ENCODE measurements at regions not wholly inside any gene's neighbourhood (a gene's known extent, or its start where the extent isn't known, plus 50 kb on each side); places are given as distances from the start of the nearest gene placed in this dataset.

GRCh38 chr1:233485385-233485784, 128.5 kb upstream of the KCNK1 start:
- Histone ChIP-seq H3K9ac (ENCODE audit: low read depth, low read length) (no peak overlapping the region), H3K9me3 (ENCODE audit: insufficient read depth, low read length, severe bottlenecking) (no peaks in the 10 kb centered on the region), H3K36me3 (ENCODE audit: insufficient read depth, low read length) (no peaks in the 10 kb centered on the region), H2AFZ (ENCODE audit: low read depth, low read length) (no peak overlapping the region), H3K27me3 (ENCODE audit: insufficient read depth, low read length, poor library complexity) (peaks cover 8% of the 10 kb centered on the region), H4K20me1 (ENCODE audit: insufficient read depth, low read length) (no peaks in the 10 kb centered on the region), H3K4me2 (ENCODE audit: insufficient read depth, low read length) (no peak overlapping the region), H3K4me3 (ENCODE audit: low read depth in 1 of 2, low read length in 2 of 2) (no peak overlapping the region), H3K79me2 (ENCODE audit: insufficient read depth, low read length) (no peaks in the 10 kb centered on the region), H3K4me1 (ENCODE audit: insufficient read depth, low read length) (no peaks in the 10 kb centered on the region), H3K27ac (ENCODE audit: low read length) (no peak overlapping the region)
- ATAC-seq (ENCODE audit: insufficient read depth, low read depth): no peak
- TF ChIP-seq CTCF (IDR thresholded peaks at IDR 0.05; ENCODE audit: borderline replicate concordance, extremely low read depth, low read length, poor library complexity, severe bottlenecking) (no peak), EZH2 (IDR thresholded peaks at IDR 0.05; ENCODE audit: borderline replicate concordance, low read depth, low read length, severe bottlenecking) (no peak)
- no peak for DNase-seq

GRCh38 chr1:233485809-233486398, 128.0 kb upstream of the KCNK1 start:
- Histone ChIP-seq H3K9me3 (ENCODE audit: insufficient read depth, low read length, severe bottlenecking) (no peaks in the 10 kb centered on the region), H3K27ac (ENCODE audit: low read length) (no peak overlapping the region), H4K20me1 (ENCODE audit: insufficient read depth, low read length) (no peaks in the 10 kb centered on the region), H3K4me3 (ENCODE audit: low read depth in 1 of 2, low read length in 2 of 2) (no peak overlapping the region), H3K4me2 (ENCODE audit: insufficient read depth, low read length) (no peak overlapping the region), H3K9ac (ENCODE audit: low read depth, low read length) (no peak overlapping the region), H2AFZ (ENCODE audit: low read depth, low read length) (no peak overlapping the region), H3K79me2 (ENCODE audit: insufficient read depth, low read length) (no peaks in the 10 kb centered on the region), H3K27me3 (ENCODE audit: insufficient read depth, low read length, poor library complexity) (peaks cover 6% of the 10 kb centered on the region), H3K36me3 (ENCODE audit: insufficient read depth, low read length) (no peaks in the 10 kb centered on the region), H3K4me1 (ENCODE audit: insufficient read depth, low read length) (no peaks in the 10 kb centered on the region)
- DNase-seq (no peak), ATAC-seq (ENCODE audit: insufficient read depth, low read depth) (no peak)
- no peak for TF ChIP-seq EZH2 (IDR thresholded peaks at IDR 0.05; ENCODE audit: borderline replicate concordance, low read depth, low read length, severe bottlenecking)
- TF ChIP-seq CTCF (IDR thresholded peaks at IDR 0.05; ENCODE audit: borderline replicate concordance, extremely low read depth, low read length, poor library complexity, severe bottlenecking): no peak

GRCh38 chr1:233487408-233487807, 126.5 kb upstream of the KCNK1 start:
- Histone ChIP-seq H3K4me3 (ENCODE audit: low read depth in 1 of 2, low read length in 2 of 2) (no peak overlapping the region), H3K9me3 (ENCODE audit: insufficient read depth, low read length, severe bottlenecking) (no peaks in the 10 kb centered on the region), H3K4me2 (ENCODE audit: insufficient read depth, low read length) (no peak overlapping the region), H3K27ac (ENCODE audit: low read length) (no peak overlapping the region), H3K27me3 (ENCODE audit: insufficient read depth, low read length, poor library complexity) (peaks cover 9% of the 10 kb centered on the region), H4K20me1 (ENCODE audit: insufficient read depth, low read length) (no peaks in the 10 kb centered on the region), H3K36me3 (ENCODE audit: insufficient read depth, low read length) (no peaks in the 10 kb centered on the region), H3K4me1 (ENCODE audit: insufficient read depth, low read length) (no peaks in the 10 kb centered on the region), H3K79me2 (ENCODE audit: insufficient read depth, low read length) (no peaks in the 10 kb centered on the region), H2AFZ (ENCODE audit: low read depth, low read length) (no peak overlapping the region), H3K9ac (ENCODE audit: low read depth, low read length) (no peak overlapping the region)
- no peak for DNase-seq
- no peak for TF ChIP-seq EZH2 (IDR thresholded peaks at IDR 0.05; ENCODE audit: borderline replicate concordance, low read depth, low read length, severe bottlenecking)
- no peak for TF ChIP-seq CTCF (IDR thresholded peaks at IDR 0.05; ENCODE audit: borderline replicate concordance, extremely low read depth, low read length, poor library complexity, severe bottlenecking)
- no peak for ATAC-seq (ENCODE audit: insufficient read depth, low read depth)
